PFSK-1 (cell line): ENCODE measurements at regions not wholly inside any gene's neighbourhood (a gene's known extent, or its start where the extent isn't known, plus 50 kb on each side); places are given as distances from the start of the nearest gene placed in this dataset.

Experiments
- FOXP2 ChIP-seq: optimal IDR thresholded peaks from 2 replicates; pipeline ENCODE3; 2011; ENCODE audit warnings: borderline replicate concordance, control low read depth, inconsistent platforms; ENCODE audit not compliant: insufficient read depth; ENCODE audit errors: extremely low read length, extremely low read depth
- POLR2AphosphoS5 ChIP-seq: IDR thresholded peaks from 2 replicates; pipeline ENCODE4 v1.6.1; 2012; ENCODE audit warnings: low read depth, mild to moderate bottlenecking, control low read depth, low read length, moderate library complexity
- REST ChIP-seq, 2 experiments: IDR thresholded peaks; 2 replicates each; pipeline versions ENCODE4 v1.6.1 to v1.8.0; 2011 to 2012; ENCODE audit warnings: low read depth in 2 of 2, low read length in 2 of 2, control low read depth in 1 of 2, inconsistent platforms in 1 of 2, mild to moderate bottlenecking in 1 of 2, moderate library complexity in 1 of 2; ENCODE audit not compliant: insufficient read depth in 1 of 2
- SIN3A ChIP-seq: IDR thresholded peaks from 2 replicates; pipeline ENCODE4 v1.6.1; 2012; ENCODE audit warnings: mild to moderate bottlenecking, low read length, moderate library complexity, borderline replicate concordance; ENCODE audit not compliant: insufficient read depth
- TAF1 ChIP-seq: IDR thresholded peaks from 2 replicates; pipeline ENCODE4 v1.6.1; 2012; ENCODE audit warnings: low read length, control low read depth, borderline replicate concordance; ENCODE audit not compliant: insufficient read depth

- TF ChIP-seq POLR2AphosphoS5 (no peak), TAF1 (no peak), SIN3A (no peak), REST (IDR thresholded peaks at IDR 0.05; ENCODE audit: insufficient read depth in 1 of 2, low read depth in 2 of 2, low read length in 2 of 2) (no peak), FOXP2 (no peak)
Measured at GRCh38 chr13:74388626-74389025, 254.4 kb upstream of the KLF12 start.

GRCh38 chr13:74372511-74372910 lies 238.3 kb upstream of the KLF12 start:
- TF ChIP-seq SIN3A = no peak
- TF ChIP-seq TAF1 = no peak

DNA sequence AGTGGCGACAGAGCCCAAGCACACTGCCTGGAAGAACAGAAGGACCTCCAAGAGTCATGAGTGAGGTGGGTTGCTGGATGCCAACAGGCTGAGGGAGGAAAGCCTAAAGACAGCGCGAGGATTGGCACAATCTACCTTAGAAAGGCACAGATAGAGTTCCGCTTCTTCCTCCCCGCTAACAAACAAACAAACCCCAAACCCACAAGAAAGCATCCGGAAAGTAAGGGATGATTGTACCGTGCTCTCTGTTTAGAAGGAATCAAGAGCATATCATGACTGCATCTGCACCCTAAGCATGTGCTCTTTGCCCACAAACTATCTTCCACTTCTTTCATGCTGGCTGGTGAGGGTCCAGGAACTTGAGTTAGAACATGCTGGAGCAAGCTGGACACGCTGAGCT lies 233.0 kb upstream of the KLF12 start:
- TF ChIP-seq POLR2AphosphoS5 (no peak), REST (IDR thresholded peaks at IDR 0.05; ENCODE audit: insufficient read depth in 1 of 2, low read depth in 2 of 2, low read length in 2 of 2) (no peak), TAF1 (no peak), FOXP2 (no peak), SIN3A (no peak)

GRCh38 chr13:74361274-74361673 lies 227.1 kb upstream of the KLF12 start:
- no peak for TF ChIP-seq POLR2AphosphoS5
- no peak for TF ChIP-seq REST (IDR thresholded peaks at IDR 0.05; ENCODE audit: insufficient read depth in 1 of 2, low read depth in 2 of 2, low read length in 2 of 2)
- no peak for TF ChIP-seq FOXP2
- TF ChIP-seq SIN3A = no peak
- TF ChIP-seq TAF1 = no peak

DNA sequence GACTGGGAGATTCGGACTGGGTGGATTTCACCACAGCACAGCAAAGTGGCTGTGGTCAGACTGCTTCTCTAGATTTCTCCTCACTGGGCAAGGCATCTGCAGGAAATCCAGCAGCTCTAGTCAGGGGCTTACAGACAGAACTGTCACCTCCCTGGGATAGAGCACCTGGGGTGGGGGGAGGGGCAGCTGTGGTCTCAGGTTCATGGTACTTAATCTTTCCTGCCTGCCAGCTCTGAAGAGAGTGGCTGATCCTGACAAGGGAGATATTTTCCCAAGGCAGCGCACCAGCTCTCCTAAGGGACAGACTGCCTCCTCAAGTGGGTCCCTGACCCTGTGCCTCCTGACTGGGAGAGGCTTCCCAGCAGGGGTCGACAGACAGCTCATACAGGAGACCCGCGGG lies 212.8 kb upstream of the KLF12 start:
- no peak for TF ChIP-seq FOXP2
- TF ChIP-seq REST (IDR thresholded peaks at IDR 0.05; ENCODE audit: insufficient read depth in 1 of 2, low read depth in 2 of 2, low read length in 2 of 2) = no peak
- TF ChIP-seq POLR2AphosphoS5 = no peak

DNA sequence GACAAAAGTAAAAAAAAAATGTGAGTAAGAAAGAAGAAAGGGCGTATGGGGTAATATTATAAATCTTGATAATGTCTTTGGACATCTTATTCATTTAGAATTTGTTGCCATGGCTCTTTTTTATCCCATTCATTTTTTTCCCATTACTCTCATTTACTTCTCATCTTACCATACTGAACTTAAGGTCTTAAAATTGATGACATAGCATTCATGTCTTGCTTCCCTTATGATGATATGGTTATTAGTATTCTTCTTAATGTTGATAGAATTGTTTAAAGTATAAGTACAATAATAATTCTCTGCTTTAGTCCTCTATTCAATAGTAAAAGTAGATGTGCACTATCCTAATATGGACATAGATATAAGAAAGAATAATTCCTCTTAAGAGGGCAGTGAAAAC lies 204.1 kb upstream of the KLF12 start:
- TF ChIP-seq FOXP2 = no peak
- no peak for TF ChIP-seq REST (IDR thresholded peaks at IDR 0.05; ENCODE audit: insufficient read depth in 1 of 2, low read depth in 2 of 2, low read length in 2 of 2)
- no peak for TF ChIP-seq TAF1
- no peak for TF ChIP-seq POLR2AphosphoS5
- no peak for TF ChIP-seq SIN3A
